SK-N-SH treated with all-trans-retinoic acid at 6 μM for 48 hours (cell line): ENCODE measurements at regions not wholly inside any gene's neighbourhood (a gene's known extent, or its start where the extent isn't known, plus 50 kb on each side); places are given as distances from the start of the nearest gene placed in this dataset.

Experiments used
- ATAC-seq: fragments of 200-7000 bp; cut with Tn5 transposase; 3 replicates; pipeline ENCODE4 v1.9.1; 2020; ENCODE audit warnings: mild to moderate bottlenecking, moderate library complexity
- ARNTL ChIP-seq: fragments of 450-650 bp; formaldehyde crosslinking; IDR thresholded peaks from 2 replicates; pipeline ENCODE4 v1.5.0; 2020; ENCODE audit warnings: low read depth, mild to moderate bottlenecking, moderate library complexity, borderline replicate concordance
- BACH2 ChIP-seq: fragments of 250-450 bp; sonication (Bioruptor Pico); IDR thresholded peaks from 2 replicates; pipeline ENCODE4 v1.9.0; 2021; ENCODE audit warnings: mild to moderate bottlenecking, borderline replicate concordance
- CREB5 ChIP-seq: fragments of 250-450 bp; sonication (Bioruptor Pico); IDR thresholded peaks from 2 replicates; pipeline ENCODE4 v1.5.1; 2020; ENCODE audit warnings: low read depth, mild to moderate bottlenecking, moderate library complexity
- CSDC2 ChIP-seq: fragments of 250-450 bp; sonication (Bioruptor Pico); IDR thresholded peaks from 2 replicates; pipeline ENCODE4 v1.5.0; 2020; ENCODE audit warnings: mild to moderate bottlenecking, moderate library complexity
- ESRRG ChIP-seq: fragments of 250-450 bp; sonication (Bioruptor Pico); IDR thresholded peaks from 2 replicates; pipeline ENCODE4 v1.6.1; 2021; ENCODE audit warnings: mild to moderate bottlenecking
- GLIS3 ChIP-seq: fragments of 250-450 bp; sonication (Bioruptor Pico); IDR thresholded peaks from 2 replicates; pipeline ENCODE4 v1.5.0; 2020; ENCODE audit warnings: mild to moderate bottlenecking, moderate library complexity
- ISL1 ChIP-seq: fragments of 250-450 bp; sonication (Bioruptor Pico); IDR thresholded peaks from 2 replicates; pipeline ENCODE4 v2.1.2; 2022; ENCODE audit warnings: mild to moderate bottlenecking, moderate library complexity
- OSR1 ChIP-seq: fragments of 250-450 bp; sonication (Bioruptor Pico); IDR thresholded peaks from 2 replicates; pipeline ENCODE4 v1.8.0; 2022; ENCODE audit warnings: moderate library complexity, mild to moderate bottlenecking, inconsistent platforms
- PATZ1 ChIP-seq: fragments of 250-450 bp; sonication (Bioruptor Pico); IDR thresholded peaks from 2 replicates; pipeline ENCODE4 v1.8.0; 2020; ENCODE audit warnings: mild to moderate bottlenecking, moderate library complexity, borderline replicate concordance
- POU6F1 ChIP-seq: fragments of 250-450 bp; sonication (Bioruptor Pico); IDR thresholded peaks from 2 replicates; pipeline ENCODE4 v1.8.0; 2021; ENCODE audit warnings: low read depth, mild to moderate bottlenecking, moderate library complexity, borderline replicate concordance
- PPARA ChIP-seq: fragments of 250-450 bp; sonication (Bioruptor Pico); IDR thresholded peaks from 2 replicates; pipeline ENCODE4 v1.5.0; 2020; ENCODE audit warnings: mild to moderate bottlenecking, borderline replicate concordance
- RARB ChIP-seq: fragments of 250-450 bp; sonication (Bioruptor Pico); IDR thresholded peaks from 2 replicates; pipeline ENCODE4 v1.8.0; 2021; ENCODE audit warnings: mild to moderate bottlenecking, moderate library complexity
- SNAI2 ChIP-seq: fragments of 250-450 bp; sonication (Bioruptor Pico); IDR thresholded peaks from 2 replicates; pipeline ENCODE4 v1.5.0; 2020; ENCODE audit warnings: mild to moderate bottlenecking, moderate library complexity
- TCF4 ChIP-seq: fragments of 250-450 bp; sonication (Bioruptor Pico); IDR thresholded peaks from 2 replicates; pipeline ENCODE4 v1.8.0; 2021; ENCODE audit warnings: mild to moderate bottlenecking, moderate library complexity, borderline replicate concordance
- TSHZ2 ChIP-seq: fragments of 250-450 bp; sonication (Bioruptor Pico); IDR thresholded peaks from 2 replicates; pipeline ENCODE4 v1.5.0; 2020; ENCODE audit warnings: mild to moderate bottlenecking, moderate library complexity
- ZC3H10 ChIP-seq: fragments of 250-450 bp; sonication (Bioruptor Pico); IDR thresholded peaks from 2 replicates; pipeline ENCODE4 v1.5.1; 2021; ENCODE audit warnings: mild to moderate bottlenecking, moderate library complexity
- ZNF70 ChIP-seq: fragments of 450-650 bp; formaldehyde crosslinking; IDR thresholded peaks from 2 replicates; pipeline ENCODE4 v1.5.0; 2020; ENCODE audit warnings: mild to moderate bottlenecking, moderate library complexity
- ZNF8 ChIP-seq: fragments of 450-650 bp; formaldehyde crosslinking; IDR thresholded peaks from 2 replicates; pipeline ENCODE4 v1.5.0; 2020; ENCODE audit warnings: mild to moderate bottlenecking, moderate library complexity

- TF ChIP-seq TSHZ2 (CRISPR knock-in tag) (no peak), RARB (no peak), CSDC2 (no peak), CREB5 (CRISPR knock-in tag) (no peak), PATZ1 (CRISPR knock-in tag) (no peak), ISL1 (CRISPR knock-in tag) (no peak), ZC3H10 (CRISPR knock-in tag) (no peak)
- TF ChIP-seq, all 23 proteins: peak for 0
These were observed 202.6 kb downstream of the UACA start (continued) for GRCh38 chr15:70560617-70561328.

- no peak for TF ChIP-seq ZNF8
- TF ChIP-seq TCF4 (CRISPR knock-in tag): no peak
- TF ChIP-seq POU6F1 (CRISPR knock-in tag): no peak
- TF ChIP-seq OSR1 (CRISPR knock-in tag): no peak
- TF ChIP-seq SNAI2 (CRISPR knock-in tag): no peak
- TF ChIP-seq BACH2 (CRISPR knock-in tag): no peak
- no peak for TF ChIP-seq PPARA (CRISPR knock-in tag)
- TF ChIP-seq ZNF70 (CRISPR knock-in tag): no peak
- TF ChIP-seq RARB: no peak
- no peak for TF ChIP-seq ESRRG (CRISPR knock-in tag)
- no peak for TF ChIP-seq CSDC2
- peak; percentile 80 for ATAC-seq
These were observed 203.8 kb downstream of the UACA start for GRCh38 chr15:70559265-70560239.

- peak; percentile 26 for ATAC-seq
- TF ChIP-seq RARB (no peak), GLIS3 (no peak), ARNTL (no peak), ZNF70 (CRISPR knock-in tag) (no peak), TSHZ2 (CRISPR knock-in tag) (no peak), POU6F1 (CRISPR knock-in tag) (no peak), ISL1 (CRISPR knock-in tag) (no peak), ESRRG (CRISPR knock-in tag) (no peak)
These were observed 204.7 kb downstream of the UACA start for GRCh38 chr15:70558406-70559264.
